Panc1 (cell line): ENCODE measurements at regions not wholly inside any gene's neighbourhood (a gene's known extent, or its start where the extent isn't known, plus 50 kb on each side); places are given as distances from the start of the nearest gene placed in this dataset.

ENCODE experiments used
- ATAC-seq: fragments of 200-7000 bp; cut with Tn5 transposase; 2 replicates; pipeline ENCODE4 v1.9.1; 2020; ENCODE audit warnings: mild to moderate bottlenecking, moderate library complexity
- BruUV-seq: library from RNA; stranded (reverse); fragments of 400-500 nt; replicated peaks from 2 replicates; lab custom pipeline; 2021; lab: Mats Ljungman, UMichigan
- CTCF ChIA-PET: fragments of 300-600 bp; sonication (Branson Sonifier 250); formaldehyde crosslinking; loops from one replicate; lab custom pipeline; 2022; ENCODE audit warnings: antibody characterized with exemption; lab: Charles Lee
- POLR2A ChIA-PET: fragments of 300-600 bp; sonication (Branson Sonifier 250); formaldehyde crosslinking; loops from one replicate; lab custom pipeline; 2022; ENCODE audit warnings: antibody characterized with exemption; lab: Charles Lee
- DNase-seq: peaks from one replicate; pipeline ENCODE4 v3.0.0-alpha.2; 2010; ENCODE audit warnings: low read depth, low spot score
- H3K27ac ChIP-seq: 2 replicates; pipeline ENCODE4 v1.5.1; 2011; ENCODE audit warnings: mild to moderate bottlenecking, low read length, inconsistent platforms
- H3K27me3 ChIP-seq: fragments of 200-500 bp; sonication (Bioruptor generic); 2 replicates; pipeline ENCODE4 v1.6.0; 2014; ENCODE audit warnings: low read length, inconsistent platforms; ENCODE audit not compliant: control insufficient read depth, insufficient read depth
- H3K36me3 ChIP-seq: fragments of 200-500 bp; sonication (Bioruptor generic); 2 replicates; pipeline ENCODE4 v1.5.1; 2014; ENCODE audit warnings: inconsistent platforms, mild to moderate bottlenecking, low read length, moderate library complexity; ENCODE audit not compliant: control insufficient read depth, insufficient read depth
- H3K4me1 ChIP-seq: 2 replicates; pipeline ENCODE4 v1.5.1; 2011; ENCODE audit warnings: inconsistent platforms, mild to moderate bottlenecking, low read length, moderate library complexity; ENCODE audit not compliant: control insufficient read depth, insufficient read depth
- H3K4me3 ChIP-seq, 2 experiments: 2 replicates each; pipeline ENCODE4 v1.5.1; 2011 to 2012; ENCODE audit warnings: low read depth in 2 of 2, low read length in 2 of 2, mild to moderate bottlenecking in 2 of 2, inconsistent platforms in 1 of 2, moderate library complexity in 1 of 2
- H3K9me3 ChIP-seq: fragments of 200-500 bp; sonication (Bioruptor generic); 2 replicates; pipeline ENCODE4 v1.5.1; 2014; ENCODE audit warnings: low read depth, mild to moderate bottlenecking, inconsistent platforms, low read length, moderate library complexity; ENCODE audit not compliant: control insufficient read depth, insufficient read depth
- CTCF ChIP-seq: fragments of 450-650 bp; IDR thresholded peaks from 2 replicates; pipeline ENCODE4 v1.5.1; 2017; ENCODE audit warnings: mild to moderate bottlenecking
- POLR2AphosphoS5 ChIP-seq: IDR thresholded peaks from 2 replicates; pipeline ENCODE4 v1.6.1; 2012; ENCODE audit warnings: mild to moderate bottlenecking, low read depth, low read length, moderate library complexity
- SIN3A ChIP-seq: IDR thresholded peaks from 2 replicates; pipeline ENCODE4 v1.6.1; 2012; ENCODE audit warnings: low read depth, mild to moderate bottlenecking, low read length, moderate library complexity, borderline replicate concordance; ENCODE audit not compliant: insufficient read depth
- TCF7L2 ChIP-seq: IDR thresholded peaks from 2 replicates; pipeline ENCODE4 v1.6.1; 2011; ENCODE audit warnings: mild to moderate bottlenecking, low read depth, low read length, inconsistent platforms
- in situ Hi-C: cut with HindIII; loops from 2 replicates; pipeline ENCODE4 v1.10.0; 2016; ENCODE audit warnings: low sequenced_read_pairs, low pct_unique_long_range_greater_than_20kb
- intact Hi-C: fragments of 100-400 bp; cut with micrococcal nuclease; formaldehyde crosslinking; loops from one replicate; pipeline ENCODE4 v1.10.0; 2022; ENCODE audit not compliant: unreplicated experiment
- TF ChIP-seq, protein P1 (sequence below), 2 experiments: IDR thresholded peaks; 2 replicates each; pipeline ENCODE4 v1.6.1; 2011 to 2012; ENCODE audit warnings: low read depth in 2 of 2, control low read depth in 1 of 2, low read length in 1 of 2, mild to moderate bottlenecking in 1 of 2, moderate library complexity in 1 of 2; ENCODE audit not compliant: insufficient read depth in 1 of 2

DNA sequence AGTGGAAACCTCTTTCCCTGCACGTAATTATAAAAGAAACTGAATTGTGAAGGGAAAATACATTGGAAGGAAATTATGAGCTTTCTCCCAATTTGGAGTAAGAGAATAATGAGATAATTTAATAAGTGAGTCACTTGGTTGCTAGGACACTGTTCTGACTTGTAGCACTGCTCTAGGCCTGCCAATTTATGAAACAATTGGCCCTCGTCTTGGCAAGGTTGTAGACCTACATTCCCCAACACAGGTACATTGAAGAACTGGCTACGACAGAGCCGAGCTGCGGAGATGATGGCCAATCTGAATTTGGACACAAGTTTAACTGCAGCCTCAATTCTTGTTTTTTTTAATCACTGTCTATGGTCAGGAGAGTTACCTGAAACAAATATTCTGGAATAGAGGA, 674.1 kb downstream of the MECOM start:
- Histone ChIP-seq H3K4me1 (no peaks in the 10 kb centered on the region), H3K27me3 (no peaks in the 10 kb centered on the region), H3K36me3 (no peaks in the 10 kb centered on the region), H3K9me3 (no peaks in the 10 kb centered on the region), H3K4me3 (no peak overlapping the region), H3K27ac (no peak overlapping the region)
- no peak for DNase-seq
- ChIA-PET CTCF (no interaction called here), POLR2A (no interaction called here)
- intact Hi-C loops, result no loop called here
- BruUV-seq, result no TSS peak
- no peak for ATAC-seq
- in situ Hi-C loops, result no loop called here
- TF ChIP-seq, protein P1, sequence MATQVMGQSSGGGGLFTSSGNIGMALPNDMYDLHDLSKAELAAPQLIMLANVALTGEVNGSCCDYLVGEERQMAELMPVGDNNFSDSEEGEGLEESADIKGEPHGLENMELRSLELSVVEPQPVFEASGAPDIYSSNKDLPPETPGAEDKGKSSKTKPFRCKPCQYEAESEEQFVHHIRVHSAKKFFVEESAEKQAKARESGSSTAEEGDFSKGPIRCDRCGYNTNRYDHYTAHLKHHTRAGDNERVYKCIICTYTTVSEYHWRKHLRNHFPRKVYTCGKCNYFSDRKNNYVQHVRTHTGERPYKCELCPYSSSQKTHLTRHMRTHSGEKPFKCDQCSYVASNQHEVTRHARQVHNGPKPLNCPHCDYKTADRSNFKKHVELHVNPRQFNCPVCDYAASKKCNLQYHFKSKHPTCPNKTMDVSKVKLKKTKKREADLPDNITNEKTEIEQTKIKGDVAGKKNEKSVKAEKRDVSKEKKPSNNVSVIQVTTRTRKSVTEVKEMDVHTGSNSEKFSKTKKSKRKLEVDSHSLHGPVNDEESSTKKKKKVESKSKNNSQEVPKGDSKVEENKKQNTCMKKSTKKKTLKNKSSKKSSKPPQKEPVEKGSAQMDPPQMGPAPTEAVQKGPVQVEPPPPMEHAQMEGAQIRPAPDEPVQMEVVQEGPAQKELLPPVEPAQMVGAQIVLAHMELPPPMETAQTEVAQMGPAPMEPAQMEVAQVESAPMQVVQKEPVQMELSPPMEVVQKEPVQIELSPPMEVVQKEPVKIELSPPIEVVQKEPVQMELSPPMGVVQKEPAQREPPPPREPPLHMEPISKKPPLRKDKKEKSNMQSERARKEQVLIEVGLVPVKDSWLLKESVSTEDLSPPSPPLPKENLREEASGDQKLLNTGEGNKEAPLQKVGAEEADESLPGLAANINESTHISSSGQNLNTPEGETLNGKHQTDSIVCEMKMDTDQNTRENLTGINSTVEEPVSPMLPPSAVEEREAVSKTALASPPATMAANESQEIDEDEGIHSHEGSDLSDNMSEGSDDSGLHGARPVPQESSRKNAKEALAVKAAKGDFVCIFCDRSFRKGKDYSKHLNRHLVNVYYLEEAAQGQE (IDR thresholded peaks at IDR 0.05; ENCODE audit: insufficient read depth in 1 of 2, low read depth in 2 of 2, low read length in 1 of 2), result no peak
- no peak for TF ChIP-seq SIN3A
- no peak for TF ChIP-seq TCF7L2
- no peak for TF ChIP-seq CTCF
- TF ChIP-seq POLR2AphosphoS5, result no peak

GRCh38 chr3:168988853-168989252, 674.7 kb downstream of the MECOM start:
- in situ Hi-C loops (no loop called here), intact Hi-C loops (no loop called here)
- ChIA-PET POLR2A (no interaction called here), CTCF (no interaction called here)
- H3K4me1 ChIP-seq, result no peaks in the 10 kb centered on the region
- DNase-seq (no peak), ATAC-seq (no peak)
- H3K36me3 ChIP-seq, result no peaks in the 10 kb centered on the region
- no peak overlapping the region for H3K4me3 ChIP-seq
- TF ChIP-seq, protein P1 (IDR thresholded peaks at IDR 0.05; ENCODE audit: insufficient read depth in 1 of 2, low read depth in 2 of 2, low read length in 1 of 2), result no peak
- TF ChIP-seq CTCF (no peak), SIN3A (no peak)
- BruUV-seq, result no TSS peak
- no peaks in the 10 kb centered on the region for H3K27me3 ChIP-seq
- no peaks in the 10 kb centered on the region for H3K9me3 ChIP-seq
- H3K27ac ChIP-seq, result no peak overlapping the region
